Fibroblast of lung (primary cell): ENCODE measurements at regions not wholly inside any gene's neighbourhood (a gene's known extent, or its start where the extent isn't known, plus 50 kb on each side); places are given as distances from the start of the nearest gene placed in this dataset.

ENCODE experiments used
- DNase-seq, 2 donors: peaks; one replicate each; pipeline versions ENCODE4 v3.0.0 to v3.0.0-alpha.2; 2010; ENCODE audit warnings: low read depth in 2 of 2
- H2AFZ ChIP-seq: 2 replicates; pipeline ENCODE4 v1.5.1; 2012; ENCODE audit warnings: low read length, control low read depth, inconsistent platforms
- H3K27ac ChIP-seq: 2 replicates; pipeline ENCODE4 v1.5.1; 2011; ENCODE audit warnings: low read length, control low read depth; ENCODE audit not compliant: insufficient read depth
- H3K27me3 ChIP-seq: 2 replicates; pipeline ENCODE4 v1.5.1; 2011; ENCODE audit warnings: mild to moderate bottlenecking, low read length; ENCODE audit not compliant: control insufficient read depth, insufficient read depth
- H3K36me3 ChIP-seq: 2 replicates; pipeline ENCODE4 v1.5.1; 2011; ENCODE audit warnings: low read length; ENCODE audit not compliant: control insufficient read depth, insufficient read depth
- H3K4me1 ChIP-seq: 2 replicates; pipeline ENCODE4 v1.5.1; 2011; ENCODE audit warnings: low read length; ENCODE audit not compliant: control insufficient read depth, insufficient read depth; ENCODE audit errors: extremely low read depth
- H3K4me2 ChIP-seq: 2 replicates; pipeline ENCODE4 v1.5.1; 2011; ENCODE audit warnings: low read length, control low read depth; ENCODE audit not compliant: insufficient read depth; ENCODE audit errors: extremely low read depth
- H3K4me3 ChIP-seq, 4 experiments: fragments of 200-600 bp in 1 of 4; sonication (generic) in 1 of 4; replicated peaks in 1 of 4; 2 replicates each; pipeline ENCODE4 v1.5.1; 2011 to 2016; ENCODE audit warnings: low read length in 4 of 4, low read depth in 3 of 4, mild to moderate bottlenecking in 3 of 4, control low read depth in 2 of 4, inconsistent platforms in 1 of 4, mixed read lengths in 1 of 4; ENCODE audit not compliant: insufficient read depth in 1 of 4; ENCODE audit errors: control extremely low read depth in 1 of 4
- H3K79me2 ChIP-seq: 2 replicates; pipeline ENCODE4 v1.5.1; 2012; ENCODE audit warnings: mild to moderate bottlenecking, low read length, inconsistent platforms; ENCODE audit not compliant: control insufficient read depth, insufficient read depth
- H3K9ac ChIP-seq: 2 replicates; pipeline ENCODE4 v1.5.1; 2011; ENCODE audit warnings: mild to moderate bottlenecking, low read length, control low read depth; ENCODE audit not compliant: insufficient read depth
- H3K9me3 ChIP-seq: 2 replicates; pipeline ENCODE4 v1.5.1; 2012; ENCODE audit warnings: low read depth, low read length; ENCODE audit not compliant: control insufficient read depth, insufficient read depth
- H4K20me1 ChIP-seq: 2 replicates; pipeline ENCODE4 v1.5.1; 2011; ENCODE audit warnings: low read length; ENCODE audit not compliant: control insufficient read depth, insufficient read depth; ENCODE audit errors: extremely low read depth
- CTCF ChIP-seq, 2 donors: IDR thresholded peaks in 1 of 2; conservative IDR thresholded peaks in 1 of 2; 1 replicate in 1 of 2; 2 replicates in 1 of 2; pipeline ENCODE4 v1.5.1; 2011 to 2012; ENCODE audit warnings: low read length in 2 of 2, control low read depth in 1 of 2, inconsistent platforms in 1 of 2, low read depth in 1 of 2, mild to moderate bottlenecking in 1 of 2
- EZH2 ChIP-seq: IDR thresholded peaks from 2 replicates; pipeline ENCODE4 v1.5.1; 2012; ENCODE audit warnings: low read length, control low read depth, mild to moderate bottlenecking; ENCODE audit errors: missing control alignments

GRCh38 chr4:170671171-170671570 lies 581.4 kb upstream of the AADAT start:
- no peaks in the 10 kb centered on the region for H3K79me2 ChIP-seq
- H3K4me3 ChIP-seq = no peak overlapping the region
- TF ChIP-seq CTCF (conservative IDR thresholded peaks at IDR 0.05 in 1 of 2, IDR thresholded peaks at IDR 0.05 in 1 of 2; ENCODE audit: low read depth in 1 of 2, low read length in 2 of 2) (no peak), EZH2 (no peak)
- no peak overlapping the region for H3K4me2 ChIP-seq
- H3K27me3 ChIP-seq = no peaks in the 10 kb centered on the region
- H3K27ac ChIP-seq = no peak overlapping the region
- no peak overlapping the region for H3K9ac ChIP-seq
- no peaks in the 10 kb centered on the region for H3K36me3 ChIP-seq
- no peak for DNase-seq
- H3K4me1 ChIP-seq = no peaks in the 10 kb centered on the region
- H2AFZ ChIP-seq = no peak overlapping the region
- H3K9me3 ChIP-seq = no peaks in the 10 kb centered on the region
- no peaks in the 10 kb centered on the region for H4K20me1 ChIP-seq

- TF ChIP-seq CTCF (conservative IDR thresholded peaks at IDR 0.05 in 1 of 2, IDR thresholded peaks at IDR 0.05 in 1 of 2; ENCODE audit: low read depth in 1 of 2, low read length in 2 of 2) (no peak), EZH2 (no peak)
These were observed 578.1 kb upstream of the AADAT start for GRCh38 chr4:170667814-170668213.

GRCh38 chr4:170666909-170667308 lies 577.2 kb upstream of the AADAT start:
- H2AFZ ChIP-seq = no peak overlapping the region
- H3K4me1 ChIP-seq = no peaks in the 10 kb centered on the region
- H3K4me2 ChIP-seq = no peak overlapping the region
- H3K79me2 ChIP-seq = no peaks in the 10 kb centered on the region
- no peaks in the 10 kb centered on the region for H4K20me1 ChIP-seq
- H3K9me3 ChIP-seq = no peaks in the 10 kb centered on the region
- no peak overlapping the region for H3K4me3 ChIP-seq
- H3K27ac ChIP-seq = no peak overlapping the region
- no peaks in the 10 kb centered on the region for H3K36me3 ChIP-seq
- no peak overlapping the region for H3K9ac ChIP-seq
- H3K27me3 ChIP-seq = no peaks in the 10 kb centered on the region
- TF ChIP-seq CTCF (conservative IDR thresholded peaks at IDR 0.05 in 1 of 2, IDR thresholded peaks at IDR 0.05 in 1 of 2; ENCODE audit: low read depth in 1 of 2, low read length in 2 of 2) = no peak
- no peak for TF ChIP-seq EZH2
- no peak for DNase-seq

More at GRCh38 chr4:170667814-170668213, 578.1 kb upstream of the AADAT start:
- Histone ChIP-seq H2AFZ (no peak overlapping the region), H3K9me3 (no peaks in the 10 kb centered on the region), H3K9ac (no peak overlapping the region), H3K79me2 (no peaks in the 10 kb centered on the region), H4K20me1 (no peaks in the 10 kb centered on the region), H3K36me3 (no peaks in the 10 kb centered on the region), H3K4me2 (no peak overlapping the region), H3K4me1 (no peaks in the 10 kb centered on the region), H3K27ac (no peak overlapping the region), H3K27me3 (no peaks in the 10 kb centered on the region), H3K4me3 (no peak overlapping the region)
- DNase-seq = no peak
